ENCODE measurements at regions not wholly inside any gene's neighbourhood (a gene's known extent, or its start where the extent isn't known, plus 50 kb on each side); places are given as distances from the start of the nearest gene placed in this dataset.

- no peak for DNase-seq
These were observed 56.1 kb downstream of the KCNRG start for GRCh38 chr13:50071379-50071778.

- no peak for DNase-seq
These were observed 57.4 kb downstream of the KCNRG start for GRCh38 chr13:50072676-50073075.

GRCh38 chr13:50073340-50073739 is 58.1 kb downstream of the KCNRG start:
- no peak for DNase-seq

GRCh38 chr13:50074843-50075242 is 59.6 kb downstream of the KCNRG start:
- DNase-seq = no peak

- DNase-seq = no peak
These were observed 60.4 kb downstream of the KCNRG start for GRCh38 chr13:50075619-50076097.

GRCh38 chr13:50077431-50077830 is 62.2 kb downstream of the KCNRG start:
- no peak for DNase-seq

- DNase-seq = no peak
These were observed 63.1 kb downstream of the KCNRG start for GRCh38 chr13:50078231-50078894.

- no peak for DNase-seq
These were observed 63.8 kb downstream of the KCNRG start for GRCh38 chr13:50078895-50079654.

- no peak for DNase-seq
These were observed 64.5 kb downstream of the KCNRG start for GRCh38 chr13:50079655-50080202.

GRCh38 chr13:50080203-50080910 is 65.1 kb downstream of the KCNRG start:
- DNase-seq = peak; percentile 36 to 42

- DNase-seq = peak; percentile 65 to 71
These were observed 65.9 kb downstream of the KCNRG start for GRCh38 chr13:50080911-50081678.

- peak; percentile 97 to 98 for DNase-seq
These were observed 66.6 kb downstream of the KCNRG start for GRCh38 chr13:50081679-50082425.

GRCh38 chr13:50082426-50083281 is 67.4 kb downstream of the KCNRG start:
- peak; percentile 81 to 82 for DNase-seq

GRCh38 chr13:50085063-50085462 is 69.8 kb downstream of the KCNRG start:
- DNase-seq = no peak

- no peak for DNase-seq
These were observed 74.4 kb downstream of the KCNRG start for GRCh38 chr13:50089633-50090032.

- no peak for DNase-seq
These were observed 75.0 kb downstream of the KCNRG start for GRCh38 chr13:50090211-50090610.

GRCh38 chr13:50094615-50095293 is 79.5 kb downstream of the KCNRG start:
- DNase-seq = no peak

GRCh38 chr13:50098693-50099092 is 83.4 kb downstream of the KCNRG start:
- no peak for DNase-seq

- DNase-seq = no peak
These were observed 84.2 kb downstream of the KCNRG start for GRCh38 chr13:50099473-50099872.

- DNase-seq = no peak
These were observed 86.3 kb downstream of the KCNRG start for GRCh38 chr13:50101590-50101989.
